ENCODE measurements at regions not wholly inside any gene's neighbourhood (a gene's known extent, or its start where the extent isn't known, plus 50 kb on each side); places are given as distances from the start of the nearest gene placed in this dataset.
"Not testable (repeated sequence)": the region's sequence is repeated elsewhere in the genome, so short reads cannot be mapped to it uniquely, and the experiment has no call there.

GRCh38 chr3:106457281-106458180 lies 588.7 kb upstream of the CBLB start:
- DNase-seq (ENCODE audit: low spot score), result peak; percentile 3

GRCh38 chr3:106458952-106459351 lies 590.1 kb upstream of the CBLB start:
- DNase-seq (ENCODE audit: low spot score), result no peak

GRCh38 chr3:106466881-106467280 lies 598.1 kb upstream of the CBLB start:
- no peak for DNase-seq (ENCODE audit: low spot score)

GRCh38 chr3:106473576-106474475 lies 605.0 kb upstream of the CBLB start:
- no peak for DNase-seq (ENCODE audit: low spot score)

DNA sequence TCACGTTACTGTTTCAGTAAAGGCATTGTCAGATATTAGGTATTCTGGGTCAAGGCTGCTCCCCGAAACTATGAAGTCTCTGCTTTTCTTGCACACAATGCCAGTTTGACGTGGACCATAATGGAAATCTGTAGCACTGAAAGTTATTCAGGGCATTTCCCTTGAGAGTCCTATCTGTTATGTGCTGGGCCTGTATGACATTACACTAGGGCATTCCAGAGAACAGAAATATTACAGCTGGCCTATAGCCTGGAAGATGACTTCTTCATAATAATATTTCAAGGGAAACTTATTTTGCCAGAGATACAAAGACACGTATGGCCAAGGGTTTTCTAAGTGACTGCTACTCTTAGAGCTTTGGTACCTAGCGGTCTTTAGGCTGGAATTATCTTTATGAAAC lies 613.6 kb upstream of the CBLB start:
- no peak for DNase-seq (ENCODE audit: low spot score)

- DNase-seq (ENCODE audit: low spot score), result no peak
Observed at GRCh38 chr3:106485217-106485616, 616.4 kb upstream of the CBLB start.

GRCh38 chr3:106485802-106486201 lies 617.0 kb upstream of the CBLB start:
- DNase-seq (ENCODE audit: low spot score), result no peak

DNA sequence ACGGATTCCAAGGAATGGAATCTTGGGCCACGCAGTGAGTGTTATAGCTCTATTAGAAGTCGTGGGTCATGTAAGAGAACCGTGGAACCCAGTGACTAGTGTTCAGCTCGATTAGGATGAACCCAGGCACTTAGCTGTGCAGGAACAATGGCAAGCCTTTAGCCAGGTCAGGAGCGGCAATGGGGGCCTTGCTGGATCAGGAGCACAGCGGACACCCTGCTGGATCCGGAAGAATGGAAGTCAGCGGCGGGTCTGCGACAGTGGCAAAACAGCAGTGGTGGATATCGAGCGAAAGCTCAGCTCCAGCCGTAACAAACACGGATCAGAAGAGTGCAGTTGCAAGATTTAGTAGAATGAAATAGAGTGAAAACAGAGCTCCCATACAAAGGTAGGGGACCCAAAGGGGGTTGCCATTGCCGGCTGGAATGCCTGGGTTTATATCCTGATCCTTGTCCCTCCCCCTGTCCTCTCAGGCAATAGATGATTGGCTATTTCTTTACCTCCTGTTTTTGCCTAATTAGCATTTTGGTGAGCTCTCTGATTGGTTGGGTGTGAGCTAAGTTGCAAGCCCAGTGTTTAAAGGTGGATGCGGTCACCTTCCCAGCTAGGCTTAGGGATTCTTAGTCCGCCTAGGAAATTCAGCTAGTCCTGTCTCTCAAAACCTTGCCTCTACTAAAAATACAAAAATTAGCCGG lies 618.3 kb upstream of the CBLB start:
- not testable (repeated sequence) for DNase-seq (ENCODE audit: low spot score)

- DNase-seq (ENCODE audit: low spot score), result no peak
Observed at GRCh38 chr3:106488331-106488730, 619.5 kb upstream of the CBLB start.

GRCh38 chr3:106491796-106492195 lies 623.0 kb upstream of the CBLB start:
- no peak for DNase-seq (ENCODE audit: low spot score)

DNA sequence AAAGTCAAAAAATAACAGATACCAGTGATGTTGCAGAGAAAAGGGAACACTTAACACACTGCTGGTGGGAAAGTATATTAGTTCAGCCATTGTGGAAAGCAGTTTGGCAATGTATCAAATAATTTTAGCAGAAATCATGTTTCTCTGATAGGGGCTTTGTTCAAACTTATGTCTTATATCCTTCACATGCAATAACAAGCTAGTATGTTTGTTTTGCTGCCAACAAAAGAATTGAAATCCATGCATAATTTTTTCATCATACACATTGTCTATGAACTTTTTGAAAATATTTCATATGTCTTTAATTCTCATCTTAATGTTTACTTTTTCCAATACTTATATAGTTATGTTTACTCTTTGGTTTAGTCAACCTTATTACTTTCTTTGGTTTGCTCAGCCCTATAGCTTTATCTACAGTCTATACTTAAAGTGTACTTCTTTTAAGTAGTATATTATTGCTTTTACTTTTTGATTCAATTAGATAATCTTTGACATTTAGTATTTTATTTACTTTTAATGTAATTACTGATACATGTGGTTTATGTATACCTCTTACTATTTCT lies 639.6 kb upstream of the CBLB start:
- DNase-seq (ENCODE audit: low spot score), result no peak

- no peak for DNase-seq (ENCODE audit: low spot score)
Observed at GRCh38 chr3:106510206-106510605, 641.4 kb upstream of the CBLB start.

DNA sequence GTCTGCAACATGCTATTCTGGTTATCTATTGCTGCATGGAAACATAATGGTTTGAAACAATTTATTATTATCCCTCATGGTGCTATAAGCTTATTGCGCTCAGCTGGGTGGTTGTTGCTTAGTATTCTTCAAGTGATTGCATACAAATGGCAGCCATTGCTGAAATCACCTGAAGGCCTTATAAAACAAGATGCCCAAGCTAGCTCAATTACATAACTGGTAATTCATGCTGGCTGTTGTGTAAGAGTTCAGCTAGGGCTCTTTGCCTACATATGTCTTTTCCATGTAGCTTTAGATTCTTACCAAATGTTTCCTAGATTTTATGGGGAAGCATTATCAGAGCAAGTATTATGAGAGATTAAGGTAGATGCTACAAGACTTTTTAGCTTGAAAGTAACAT lies 644.0 kb upstream of the CBLB start:
- no peak for DNase-seq (ENCODE audit: low spot score)

- no peak for DNase-seq (ENCODE audit: low spot score)
Observed at GRCh38 chr3:106514431-106514830, 645.6 kb upstream of the CBLB start.

DNA sequence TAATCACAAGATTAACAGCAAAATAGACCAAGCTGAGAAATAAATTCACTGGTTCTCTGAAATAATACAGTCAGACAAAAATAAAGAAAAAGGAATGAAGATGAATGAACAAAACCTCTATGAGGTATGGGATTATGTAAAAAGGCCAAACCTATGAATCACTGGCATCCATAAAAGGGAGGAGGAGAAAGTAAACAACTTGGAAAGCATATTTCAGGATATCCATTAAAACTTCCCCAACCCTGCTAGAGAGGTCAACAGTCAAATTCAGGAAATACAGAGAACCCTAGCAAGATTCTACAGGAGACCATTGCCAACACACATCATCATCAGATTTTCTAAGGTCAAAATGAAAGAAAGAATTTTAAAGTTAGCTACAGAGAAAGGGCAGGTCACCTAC lies 649.7 kb upstream of the CBLB start:
- DNase-seq (ENCODE audit: low spot score), result no peak

- no peak for DNase-seq (ENCODE audit: low spot score)
Observed at GRCh38 chr3:106522397-106522796, 653.6 kb upstream of the CBLB start.

DNA sequence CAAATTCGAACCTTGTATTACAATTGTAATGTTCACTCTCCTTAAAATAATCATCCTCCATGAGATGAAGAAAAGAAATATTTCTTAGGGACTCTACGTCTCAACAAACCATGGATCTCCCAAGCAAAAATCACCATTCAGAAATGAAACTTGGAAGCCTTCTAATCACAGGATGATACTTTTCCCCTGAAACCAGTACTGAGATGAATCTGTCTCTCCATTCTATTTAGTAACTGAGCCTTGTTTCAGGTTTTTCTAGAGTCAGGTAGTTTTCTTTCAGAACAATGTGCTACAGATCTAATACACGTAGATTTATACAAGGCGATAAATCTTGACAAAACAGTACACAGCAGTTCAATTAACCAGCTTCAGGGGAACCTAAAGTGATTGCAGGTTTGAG lies 660.1 kb upstream of the CBLB start:
- no peak for DNase-seq (ENCODE audit: low spot score)

DNA sequence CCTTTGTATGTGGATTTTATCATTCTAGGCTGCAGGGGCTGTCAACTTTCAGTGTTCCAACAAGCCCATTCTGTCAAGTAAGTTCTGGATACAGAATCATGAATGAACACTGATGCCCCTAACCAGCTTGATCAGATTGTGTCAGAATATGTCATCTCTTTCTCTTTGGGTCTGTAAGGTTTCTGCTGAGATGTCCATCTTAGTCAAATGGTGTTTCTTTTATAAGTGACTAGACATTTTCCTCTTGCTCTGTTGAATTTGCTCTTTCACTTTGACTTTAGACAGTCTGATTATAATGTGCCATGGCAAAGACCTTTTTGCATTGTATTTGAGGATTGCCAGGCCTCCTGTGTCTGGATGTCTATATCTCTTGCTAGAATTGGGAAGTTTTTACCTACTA lies 660.9 kb upstream of the CBLB start:
- DNase-seq (ENCODE audit: low spot score), result no peak

DNA sequence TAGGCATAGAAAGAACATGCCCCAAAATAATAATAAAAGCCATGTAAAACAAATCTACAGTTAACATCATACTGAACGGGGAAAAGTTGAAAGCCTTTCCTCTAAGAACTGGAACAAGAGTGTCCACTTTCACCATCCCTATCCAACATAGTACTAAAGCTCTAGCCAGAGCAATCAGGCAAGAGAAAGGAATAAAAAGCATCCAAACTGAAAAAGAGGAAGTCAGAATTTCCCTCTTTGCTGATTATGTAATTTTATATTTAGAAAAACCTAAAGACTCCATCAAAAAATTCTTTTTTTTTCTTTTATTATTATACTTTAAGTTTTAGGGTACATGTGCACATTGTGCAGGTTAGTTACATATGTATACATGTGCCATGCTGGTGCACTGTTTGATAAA lies 661.6 kb upstream of the CBLB start:
- no peak for DNase-seq (ENCODE audit: low spot score)

DNA sequence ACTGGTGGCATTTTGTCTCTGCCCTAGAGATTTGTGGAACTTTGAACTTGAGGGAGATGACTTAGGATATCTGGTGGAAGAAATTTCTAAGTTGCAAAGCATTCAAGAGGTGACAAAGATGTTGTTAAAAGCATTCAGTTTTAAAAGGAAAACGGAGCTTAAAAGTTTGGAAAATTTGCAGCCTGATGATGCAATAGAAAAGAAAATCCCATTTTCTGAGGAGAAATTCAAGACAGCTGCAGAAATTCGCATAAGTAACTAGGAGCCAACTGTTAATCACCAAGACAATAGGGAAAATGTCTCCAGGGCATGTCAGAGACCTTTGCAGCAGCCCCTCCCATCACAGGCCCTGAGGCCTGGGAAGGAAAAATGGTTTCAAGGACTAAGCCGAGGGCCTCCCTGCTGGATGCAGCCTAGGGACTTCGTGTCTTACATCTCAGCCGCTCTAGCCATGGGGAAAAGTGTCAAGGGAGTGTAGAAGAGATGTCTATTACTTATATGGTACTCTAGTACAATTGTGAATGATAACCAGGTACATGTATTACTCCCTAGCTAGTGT lies 663.0 kb upstream of the CBLB start:
- DNase-seq (ENCODE audit: low spot score), result not testable (repeated sequence)

DNA sequence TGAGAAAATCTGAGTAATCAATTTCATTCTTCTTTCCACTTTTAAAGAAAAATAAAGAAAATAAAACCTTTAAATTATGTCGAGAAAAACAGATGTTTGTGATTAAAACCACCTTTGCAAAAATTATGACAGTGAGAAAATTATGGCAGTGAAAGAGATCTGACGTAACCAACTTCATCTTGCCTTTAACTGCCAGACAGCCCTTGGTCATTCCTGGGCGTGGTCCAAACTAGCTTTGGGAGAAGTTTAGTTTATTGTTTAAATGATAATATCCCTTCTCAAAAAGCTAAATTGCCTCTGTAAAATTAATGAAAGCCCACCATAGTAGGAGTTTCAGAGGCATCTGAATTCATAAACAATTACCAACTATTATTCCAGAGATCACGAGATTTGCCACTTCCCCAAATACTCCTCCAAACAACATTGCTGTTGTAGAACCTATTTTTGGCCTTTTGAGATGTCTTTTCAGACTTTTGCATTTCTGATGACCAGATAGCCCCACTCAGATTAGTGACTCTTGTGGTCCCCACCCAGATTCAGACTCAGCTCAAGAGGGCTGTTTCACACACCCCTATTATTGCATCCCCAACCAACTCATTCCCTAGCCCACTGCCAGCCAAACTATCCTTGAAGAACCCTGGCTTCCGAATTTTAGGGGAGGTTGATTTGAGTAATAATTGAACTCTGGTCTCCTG lies 664.4 kb upstream of the CBLB start:
- no peak for DNase-seq (ENCODE audit: low spot score)
